Peyer's patch (tissue), 4 donors: ENCODE measurements at regions not wholly inside any gene's neighbourhood (a gene's known extent, or its start where the extent isn't known, plus 50 kb on each side); places are given as distances from the start of the nearest gene placed in this dataset.

Experiments used
- POLR2A ChIP-seq, 2 donors: fragments of 450-650 bp; IDR thresholded peaks; one replicate each; pipeline ENCODE4 v1.5.1; 2017; ENCODE audit warnings: antibody characterized with exemption in 2 of 2, mild to moderate bottlenecking in 2 of 2, moderate library complexity in 2 of 2
- TF ChIP-seq, protein P1 (sequence below), 6 experiments: fragments of 450-650 bp in 4 of 6; fragments of 200-600 bp in 2 of 6; sonication (generic) in 1 of 6; IDR thresholded peaks; one replicate each; pipeline ENCODE4 v1.5.1; 2017 to 2019; ENCODE audit warnings: antibody characterized with exemption in 6 of 6, mild to moderate bottlenecking in 3 of 6, moderate library complexity in 1 of 6

DNA sequence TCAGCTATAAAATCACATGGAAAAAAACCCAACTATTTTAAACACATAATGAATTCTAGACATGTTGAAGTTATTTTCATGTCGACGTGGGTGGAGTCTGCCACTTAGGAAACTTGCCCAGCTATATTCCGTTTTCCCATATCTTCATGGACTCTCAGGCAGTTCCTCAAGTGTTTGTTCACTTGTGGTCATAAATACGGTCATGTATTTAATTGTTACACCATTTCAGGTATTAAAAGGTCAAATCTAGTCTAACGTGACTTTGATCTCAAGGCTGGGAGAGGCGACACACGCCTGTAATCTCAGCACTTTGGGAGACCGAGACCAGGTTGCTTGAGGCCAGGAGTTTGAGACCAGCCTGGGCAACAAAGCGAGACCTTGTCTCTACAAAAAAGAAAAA, 346.9 kb downstream of the PBX1 start:
- TF ChIP-seq, protein P1, sequence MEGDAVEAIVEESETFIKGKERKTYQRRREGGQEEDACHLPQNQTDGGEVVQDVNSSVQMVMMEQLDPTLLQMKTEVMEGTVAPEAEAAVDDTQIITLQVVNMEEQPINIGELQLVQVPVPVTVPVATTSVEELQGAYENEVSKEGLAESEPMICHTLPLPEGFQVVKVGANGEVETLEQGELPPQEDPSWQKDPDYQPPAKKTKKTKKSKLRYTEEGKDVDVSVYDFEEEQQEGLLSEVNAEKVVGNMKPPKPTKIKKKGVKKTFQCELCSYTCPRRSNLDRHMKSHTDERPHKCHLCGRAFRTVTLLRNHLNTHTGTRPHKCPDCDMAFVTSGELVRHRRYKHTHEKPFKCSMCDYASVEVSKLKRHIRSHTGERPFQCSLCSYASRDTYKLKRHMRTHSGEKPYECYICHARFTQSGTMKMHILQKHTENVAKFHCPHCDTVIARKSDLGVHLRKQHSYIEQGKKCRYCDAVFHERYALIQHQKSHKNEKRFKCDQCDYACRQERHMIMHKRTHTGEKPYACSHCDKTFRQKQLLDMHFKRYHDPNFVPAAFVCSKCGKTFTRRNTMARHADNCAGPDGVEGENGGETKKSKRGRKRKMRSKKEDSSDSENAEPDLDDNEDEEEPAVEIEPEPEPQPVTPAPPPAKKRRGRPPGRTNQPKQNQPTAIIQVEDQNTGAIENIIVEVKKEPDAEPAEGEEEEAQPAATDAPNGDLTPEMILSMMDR (IDR thresholded peaks at IDR 0.05) = no peak
- no peak for TF ChIP-seq POLR2A (IDR thresholded peaks at IDR 0.05)
